ENCODE measurements at regions not wholly inside any gene's neighbourhood (a gene's known extent, or its start where the extent isn't known, plus 50 kb on each side); places are given as distances from the start of the nearest gene placed in this dataset.

- Histone ChIP-seq H3K4me3 (ENCODE audit: low read length) (no peak overlapping the region), H3K9me2 (replicated peaks; ENCODE audit: insufficient read depth, low read length) (no peaks in the 10 kb centered on the region), H4K20me1 (ENCODE audit: insufficient read depth, low read length) (no peaks in the 10 kb centered on the region), H3K4me1 (ENCODE audit: low read length) (no peaks in the 10 kb centered on the region), H2AFZ (ENCODE audit: low read length) (no peak overlapping the region), H3K36me3 (replicated peaks; ENCODE audit: insufficient read depth, low read length) (no peaks in the 10 kb centered on the region), H3K9me3 (replicated peaks; ENCODE audit: insufficient read depth, low read length) (no peaks in the 10 kb centered on the region), H3K4me2 (ENCODE audit: low read depth, low read length) (no peak overlapping the region), H3K9ac (ENCODE audit: low read length) (no peak overlapping the region), H3K27ac (ENCODE audit: low read length) (no peak overlapping the region), H3K27me3 (replicated peaks; ENCODE audit: insufficient read depth, low read length) (no peaks in the 10 kb centered on the region), H3K79me2 (ENCODE audit: low read length) (no peaks in the 10 kb centered on the region), H3F3A (ENCODE audit: insufficient read depth, low read length) (no peaks in the 10 kb centered on the region)
- DNase-seq, result no peak
- TF ChIP-seq CTCF (IDR thresholded peaks at IDR 0.05; ENCODE audit: low read length), result no peak
These were observed 190.0 kb downstream of the C6orf118 start for GRCh38 chr6:165119231-165120020.

GRCh38 chr6:165118736-165119135 lies 190.7 kb downstream of the C6orf118 start:
- Histone ChIP-seq H3K27me3 (replicated peaks; ENCODE audit: insufficient read depth, low read length) (no peaks in the 10 kb centered on the region), H2AFZ (ENCODE audit: low read length) (no peak overlapping the region), H3K27ac (ENCODE audit: low read length) (no peak overlapping the region), H4K20me1 (ENCODE audit: insufficient read depth, low read length) (no peaks in the 10 kb centered on the region), H3F3A (ENCODE audit: insufficient read depth, low read length) (no peaks in the 10 kb centered on the region), H3K4me1 (ENCODE audit: low read length) (no peaks in the 10 kb centered on the region), H3K4me2 (ENCODE audit: low read depth, low read length) (no peak overlapping the region), H3K79me2 (ENCODE audit: low read length) (no peaks in the 10 kb centered on the region), H3K9ac (ENCODE audit: low read length) (no peak overlapping the region), H3K9me2 (replicated peaks; ENCODE audit: insufficient read depth, low read length) (no peaks in the 10 kb centered on the region), H3K36me3 (replicated peaks; ENCODE audit: insufficient read depth, low read length) (no peaks in the 10 kb centered on the region), H3K4me3 (ENCODE audit: low read length) (no peak overlapping the region), H3K9me3 (replicated peaks; ENCODE audit: insufficient read depth, low read length) (no peaks in the 10 kb centered on the region)
- DNase-seq, result no peak
- TF ChIP-seq EZH2 (optimal IDR thresholded peaks at IDR 0.05; ENCODE audit: low read depth, low read length) (no peak), CTCF (IDR thresholded peaks at IDR 0.05; ENCODE audit: low read length) (no peak), EZH2phosphoT487 (IDR thresholded peaks at IDR 0.05; ENCODE audit: low read length) (no peak)

DNA sequence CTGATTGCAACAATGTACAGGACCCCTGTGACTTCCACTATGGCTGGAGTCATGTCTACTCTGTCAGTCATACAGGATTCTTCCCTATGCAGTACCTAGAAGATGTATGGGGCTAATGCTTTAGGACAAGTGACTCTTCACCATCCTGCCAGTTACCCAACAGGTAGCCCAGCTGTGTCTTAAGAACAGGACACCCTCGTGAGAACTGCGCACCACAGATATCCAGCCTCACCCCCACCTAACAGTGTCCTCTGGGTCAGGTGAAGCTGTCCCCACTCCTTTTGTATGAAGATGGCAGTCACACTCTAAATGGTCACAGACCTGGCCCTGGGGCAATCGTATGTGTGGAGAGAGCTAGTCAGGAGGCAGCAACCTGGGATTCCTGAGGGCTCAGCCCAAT lies 191.6 kb downstream of the C6orf118 start:
- no peak for DNase-seq
- no peak overlapping the region for H3K27ac ChIP-seq (ENCODE audit: low read length)
- no peak overlapping the region for H3K4me2 ChIP-seq (ENCODE audit: low read depth, low read length)
- H3K9ac ChIP-seq (ENCODE audit: low read length), result no peak overlapping the region
- H3K27me3 ChIP-seq (replicated peaks; ENCODE audit: insufficient read depth, low read length), result no peaks in the 10 kb centered on the region
- no peaks in the 10 kb centered on the region for H3K36me3 ChIP-seq (replicated peaks; ENCODE audit: insufficient read depth, low read length)
- no peak overlapping the region for H2AFZ ChIP-seq (ENCODE audit: low read length)
- no peaks in the 10 kb centered on the region for H3K4me1 ChIP-seq (ENCODE audit: low read length)
- H3K4me3 ChIP-seq (ENCODE audit: low read length), result no peak overlapping the region
- no peaks in the 10 kb centered on the region for H3K9me2 ChIP-seq (replicated peaks; ENCODE audit: insufficient read depth, low read length)
- no peaks in the 10 kb centered on the region for H3K79me2 ChIP-seq (ENCODE audit: low read length)
- H3F3A ChIP-seq (ENCODE audit: insufficient read depth, low read length), result no peaks in the 10 kb centered on the region
- H4K20me1 ChIP-seq (ENCODE audit: insufficient read depth, low read length), result no peaks in the 10 kb centered on the region
- no peak for TF ChIP-seq CTCF (IDR thresholded peaks at IDR 0.05; ENCODE audit: low read length)
- no peak for TF ChIP-seq EZH2phosphoT487 (IDR thresholded peaks at IDR 0.05; ENCODE audit: low read length)
- TF ChIP-seq EZH2 (optimal IDR thresholded peaks at IDR 0.05; ENCODE audit: low read depth, low read length), result no peak
- no peaks in the 10 kb centered on the region for H3K9me3 ChIP-seq (replicated peaks; ENCODE audit: insufficient read depth, low read length)

Measured in MM.1S (cell line).